GM18505 (cell line): ENCODE measurements at regions not wholly inside any gene's neighbourhood (a gene's known extent, or its start where the extent isn't known, plus 50 kb on each side); places are given as distances from the start of the nearest gene placed in this dataset.

ENCODE experiments used
- ATAC-seq: cut with Tn5 transposase; IDR thresholded peaks from one replicate; pipeline ENCODE4 v1.9.1; 2021; ENCODE audit not compliant: unreplicated experiment
- POLR2A ChIP-seq: IDR thresholded peaks from 4 replicates; pipeline ENCODE4 v1.6.1; 2011; ENCODE audit warnings: borderline replicate concordance; ENCODE audit not compliant: insufficient read depth, insufficient read length; ENCODE audit errors: extremely low read depth

DNA sequence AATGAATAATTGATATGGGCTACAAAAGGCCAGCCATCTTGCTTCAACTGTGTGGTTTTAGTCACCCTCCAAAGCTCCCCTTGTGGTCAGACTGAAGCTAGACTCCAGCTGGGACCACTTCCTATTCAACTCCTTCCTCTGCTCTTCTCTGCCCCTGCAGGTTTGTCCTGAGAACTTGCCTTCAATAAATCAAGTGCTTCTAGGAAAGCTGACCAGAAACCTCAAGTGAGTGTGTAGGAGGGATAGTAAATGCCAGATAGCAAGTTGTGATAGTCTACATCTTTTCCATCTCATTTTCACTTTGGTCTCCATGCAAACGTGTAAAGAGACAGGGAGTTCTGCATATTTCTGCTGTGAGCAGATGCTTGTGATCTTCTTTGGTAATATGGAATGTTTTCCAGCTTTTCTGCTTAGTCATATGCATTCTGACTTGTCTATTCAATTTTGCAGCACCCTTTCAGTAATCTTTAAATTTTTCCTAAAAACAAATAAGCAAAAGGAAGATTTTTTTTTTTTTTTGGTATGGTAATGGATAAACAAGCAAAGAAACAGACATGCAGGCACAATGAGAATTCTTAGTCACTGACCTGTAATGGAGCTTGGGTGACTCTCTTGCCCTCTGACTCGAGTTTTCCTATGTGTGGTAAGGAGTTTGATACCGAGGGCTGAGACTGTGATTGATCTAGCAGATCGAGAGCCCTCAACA lies 201.3 kb upstream of the BTBD3 start:
- TF ChIP-seq POLR2A = no peak
- no peak for ATAC-seq

GRCh38 chr20:11716945-11717248 lies 200.8 kb upstream of the BTBD3 start:
- TF ChIP-seq POLR2A = no peak
- no peak for ATAC-seq

DNA sequence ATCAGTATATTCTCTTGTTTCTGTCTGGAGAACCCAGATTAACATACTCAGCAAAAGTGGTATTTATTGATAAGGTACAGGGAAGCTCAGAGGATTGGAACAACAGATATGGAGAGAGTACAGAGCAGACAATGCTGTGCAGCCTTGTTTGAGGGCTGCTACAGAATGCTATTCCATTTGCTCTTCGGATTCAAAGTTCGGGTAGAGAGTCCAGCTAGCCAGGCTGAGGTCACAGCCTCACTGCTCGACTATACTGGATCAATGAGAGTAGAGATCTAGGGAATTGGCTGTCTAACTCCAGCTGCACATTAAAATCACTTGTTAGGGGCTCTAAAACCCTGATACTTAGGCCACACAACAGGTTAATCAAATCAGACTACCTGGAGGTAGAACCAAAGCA lies 200.1 kb upstream of the BTBD3 start:
- no peak for TF ChIP-seq POLR2A
- ATAC-seq = no peak

- no peak for TF ChIP-seq POLR2A
- no peak for ATAC-seq
Measured at GRCh38 chr20:11718474-11719094, 199.1 kb upstream of the BTBD3 start.

DNA sequence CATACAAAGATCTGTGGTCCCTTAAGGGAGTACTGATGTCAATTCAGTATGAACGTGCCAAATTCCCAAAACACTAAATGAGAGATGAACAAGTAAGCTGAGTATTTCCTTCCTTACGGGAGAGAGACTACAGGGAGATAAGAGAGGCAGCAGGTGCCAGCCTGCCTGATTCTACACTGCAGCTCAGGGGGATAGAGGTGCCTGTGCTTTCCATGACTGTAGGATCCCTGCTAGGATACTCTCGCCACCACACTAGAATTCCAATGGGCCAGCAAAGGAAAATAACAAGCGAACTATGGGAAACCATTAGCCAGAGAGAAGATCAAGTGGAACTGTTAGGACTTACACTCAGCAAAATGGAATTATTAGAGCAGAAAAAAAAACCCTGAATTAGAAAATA lies 198.5 kb upstream of the BTBD3 start:
- ATAC-seq = no peak
- TF ChIP-seq POLR2A = no peak

DNA sequence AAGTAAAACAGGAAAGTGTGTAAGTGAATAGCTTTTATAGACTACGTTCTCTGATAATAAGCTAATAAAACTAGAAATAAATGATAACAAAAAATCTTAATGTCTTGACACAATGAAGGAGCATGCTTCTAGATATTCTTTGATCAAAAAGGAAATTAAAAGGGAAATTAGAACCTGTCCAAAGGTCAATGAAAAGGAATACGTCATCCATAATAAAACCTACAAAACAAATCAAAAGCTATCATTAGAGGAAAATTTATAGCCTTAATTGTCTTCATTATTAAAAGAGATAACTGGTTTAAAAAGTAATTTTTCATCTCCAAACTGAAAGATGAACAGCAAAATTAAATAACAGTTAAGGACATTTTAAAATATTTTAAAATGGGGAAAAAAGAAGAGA lies 196.3 kb upstream of the BTBD3 start:
- ATAC-seq = no peak
- TF ChIP-seq POLR2A = no peak

DNA sequence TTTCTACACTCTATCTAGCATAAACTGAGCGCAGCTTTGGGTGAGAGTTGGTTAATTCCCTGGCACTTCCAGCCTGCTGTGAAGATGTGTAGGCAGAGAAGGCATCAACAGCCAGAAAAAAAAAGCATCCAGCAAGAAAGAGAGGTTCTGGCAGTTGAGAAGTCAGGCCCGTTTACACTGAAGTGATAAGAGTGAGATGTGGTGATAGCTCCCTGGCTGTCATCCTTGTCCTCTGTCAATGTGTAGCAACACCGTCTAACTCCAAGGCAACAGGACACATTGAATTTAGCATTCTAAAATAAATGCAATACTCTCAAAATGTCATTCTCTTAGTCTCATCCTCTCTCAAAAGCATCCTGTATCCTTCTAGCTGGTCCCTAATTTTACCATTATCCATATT lies 193.6 kb upstream of the BTBD3 start:
- ATAC-seq = no peak

GRCh38 chr20:11726026-11726425 lies 191.7 kb upstream of the BTBD3 start:
- TF ChIP-seq POLR2A = no peak
- ATAC-seq = no peak

More for the DNA sequence above, 193.6 kb upstream of the BTBD3 start:
- TF ChIP-seq POLR2A = no peak

DNA sequence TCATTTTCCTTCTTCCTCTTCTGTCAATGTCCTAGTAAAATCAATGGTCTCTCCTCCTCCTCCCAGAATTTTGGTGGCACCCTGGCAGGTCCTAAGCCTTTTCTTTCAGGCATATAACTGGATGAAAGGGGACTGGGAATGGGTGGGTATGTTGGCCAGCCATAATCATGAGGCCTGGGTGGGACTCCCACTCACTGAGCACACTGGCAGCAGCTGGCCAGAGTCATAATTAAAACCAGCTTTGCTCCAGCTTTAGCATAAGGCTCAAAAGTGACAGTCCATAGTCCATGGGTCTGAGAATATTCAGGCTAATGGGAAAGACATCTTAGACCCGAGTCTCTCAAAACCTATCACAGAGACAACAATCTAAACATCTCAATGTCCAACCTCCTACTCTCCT lies 190.0 kb upstream of the BTBD3 start:
- no peak for TF ChIP-seq POLR2A
- ATAC-seq = no peak

GRCh38 chr20:11728937-11729336 lies 188.8 kb upstream of the BTBD3 start:
- ATAC-seq = no peak
- no peak for TF ChIP-seq POLR2A

DNA sequence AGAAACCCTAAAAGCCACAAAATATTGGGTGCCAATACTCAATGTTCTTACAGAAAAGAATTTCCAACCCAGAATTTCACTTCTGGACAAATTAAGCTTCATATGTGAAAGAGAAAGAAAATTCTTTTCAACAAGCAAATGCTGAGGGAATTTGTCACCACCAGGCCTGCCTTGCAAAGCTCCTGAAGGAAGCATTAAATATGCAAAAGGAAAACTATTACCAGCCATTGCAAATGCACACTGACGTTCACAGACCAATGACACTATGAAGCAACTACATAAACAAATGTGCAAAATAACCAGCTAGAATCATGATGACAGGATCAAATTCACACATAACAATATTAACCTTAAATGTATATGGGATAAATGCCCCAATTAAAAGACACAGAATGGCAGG lies 187.9 kb upstream of the BTBD3 start:
- no peak for ATAC-seq
- TF ChIP-seq POLR2A = no peak

- no peak for ATAC-seq
- no peak for TF ChIP-seq POLR2A
Measured at GRCh38 chr20:11734431-11734830, 183.3 kb upstream of the BTBD3 start.

DNA sequence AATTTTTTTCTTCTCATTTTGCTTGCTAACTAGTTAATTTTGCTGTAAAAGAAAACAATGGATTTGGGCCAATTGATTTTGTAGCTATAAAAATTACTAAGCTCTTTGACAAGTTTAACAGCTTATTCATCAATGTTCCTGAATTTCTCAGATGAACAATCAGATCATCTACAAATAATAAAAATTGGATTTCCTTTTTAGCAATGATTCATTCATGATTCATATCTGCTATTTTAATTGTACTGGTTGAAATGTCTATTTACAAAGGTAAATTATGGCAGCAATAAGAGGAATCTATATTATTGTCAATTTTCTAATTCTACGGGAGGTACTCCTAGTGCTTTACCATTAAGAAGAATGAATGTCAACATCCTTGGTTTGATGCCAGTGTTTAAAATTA lies 178.8 kb upstream of the BTBD3 start:
- no peak for ATAC-seq
- no peak for TF ChIP-seq POLR2A

DNA sequence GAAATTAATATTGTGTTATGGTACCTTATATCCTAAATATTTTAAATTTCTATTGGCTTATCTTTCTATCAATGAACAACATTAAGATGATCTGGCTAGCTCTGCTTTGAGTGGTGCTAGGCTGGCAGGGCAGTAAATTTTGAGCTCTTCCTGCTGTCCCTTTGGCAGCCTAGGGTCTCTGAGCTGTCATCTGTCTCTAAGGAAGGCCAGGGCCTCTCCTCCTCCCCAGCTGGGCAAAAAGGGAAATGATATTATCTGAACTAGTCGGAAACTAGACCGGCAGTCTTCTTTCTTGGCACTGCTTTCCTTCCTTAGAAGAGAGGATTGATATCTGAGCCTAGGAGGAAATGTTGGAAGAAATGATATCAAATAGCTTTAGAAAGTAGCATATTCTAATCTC lies 176.7 kb upstream of the BTBD3 start:
- no peak for TF ChIP-seq POLR2A
- no peak for ATAC-seq

DNA sequence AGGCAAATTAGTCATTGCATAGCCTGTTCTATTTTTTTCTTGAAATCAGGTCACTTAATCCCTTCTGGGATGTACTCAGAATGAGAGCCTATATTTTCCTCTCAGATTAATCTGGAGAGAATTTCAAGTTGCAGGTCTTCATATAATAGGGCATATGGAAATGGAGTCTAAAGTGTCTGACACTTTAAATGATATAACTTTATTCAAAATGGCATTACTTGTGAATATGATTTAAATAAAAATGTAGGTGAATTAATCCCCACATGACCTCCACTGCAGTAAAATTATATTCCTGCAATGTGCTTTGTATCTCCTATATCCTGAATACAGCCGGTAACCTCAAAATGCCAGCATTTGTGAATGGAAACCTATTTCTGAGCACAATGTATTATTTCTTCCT lies 172.5 kb upstream of the BTBD3 start:
- no peak for ATAC-seq
- no peak for TF ChIP-seq POLR2A
